Vagina (tissue), 2 donors: ENCODE measurements at regions not wholly inside any gene's neighbourhood (a gene's known extent, or its start where the extent isn't known, plus 50 kb on each side); places are given as distances from the start of the nearest gene placed in this dataset.

ENCODE experiments used
- POLR2A ChIP-seq, 2 donors: fragments of 450-650 bp; IDR thresholded peaks; one replicate each; pipeline ENCODE4 v1.6.1; 2017; ENCODE audit warnings: antibody characterized with exemption in 2 of 2, mild to moderate bottlenecking in 2 of 2, moderate library complexity in 2 of 2
- POLR2AphosphoS5 ChIP-seq, 2 donors: sonication (generic); formaldehyde crosslinking; IDR thresholded peaks; one replicate each; pipeline ENCODE4 v1.9.0; 2017; ENCODE audit warnings: antibody characterized with exemption in 2 of 2, mild to moderate bottlenecking in 2 of 2, low read depth in 1 of 2; ENCODE audit not compliant: insufficient read depth in 1 of 2
- TF ChIP-seq, protein P1 (sequence below), 3 experiments: fragments of 450-650 bp in 2 of 3; fragments of 200-600 bp in 1 of 3; sonication (generic) in 1 of 3; IDR thresholded peaks; one replicate each; pipeline ENCODE4 v1.5.1; 2017 to 2019; ENCODE audit warnings: antibody characterized with exemption in 3 of 3, mild to moderate bottlenecking in 2 of 3, moderate library complexity in 2 of 3

DNA sequence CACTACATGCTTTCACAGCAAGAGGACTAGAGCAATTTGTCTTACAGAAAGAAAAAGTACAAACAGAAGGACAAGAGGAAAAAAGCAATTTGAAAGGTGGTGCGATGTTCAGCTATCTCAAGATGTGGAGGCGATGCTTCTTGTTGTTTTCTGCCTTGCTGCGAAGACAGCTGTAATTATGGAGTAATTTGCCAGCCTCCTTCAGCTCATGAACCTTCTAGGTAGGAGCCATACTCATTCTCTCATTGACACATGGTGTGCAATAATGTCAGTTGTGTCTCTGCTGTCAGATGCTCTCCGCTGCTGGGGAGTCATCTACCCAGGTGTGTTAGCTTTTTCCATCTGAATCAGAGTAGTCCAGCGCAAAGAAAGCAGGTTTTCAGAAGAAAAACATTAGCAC lies 424.5 kb downstream of the NR2F1-AS1 start:
- TF ChIP-seq, protein P1, sequence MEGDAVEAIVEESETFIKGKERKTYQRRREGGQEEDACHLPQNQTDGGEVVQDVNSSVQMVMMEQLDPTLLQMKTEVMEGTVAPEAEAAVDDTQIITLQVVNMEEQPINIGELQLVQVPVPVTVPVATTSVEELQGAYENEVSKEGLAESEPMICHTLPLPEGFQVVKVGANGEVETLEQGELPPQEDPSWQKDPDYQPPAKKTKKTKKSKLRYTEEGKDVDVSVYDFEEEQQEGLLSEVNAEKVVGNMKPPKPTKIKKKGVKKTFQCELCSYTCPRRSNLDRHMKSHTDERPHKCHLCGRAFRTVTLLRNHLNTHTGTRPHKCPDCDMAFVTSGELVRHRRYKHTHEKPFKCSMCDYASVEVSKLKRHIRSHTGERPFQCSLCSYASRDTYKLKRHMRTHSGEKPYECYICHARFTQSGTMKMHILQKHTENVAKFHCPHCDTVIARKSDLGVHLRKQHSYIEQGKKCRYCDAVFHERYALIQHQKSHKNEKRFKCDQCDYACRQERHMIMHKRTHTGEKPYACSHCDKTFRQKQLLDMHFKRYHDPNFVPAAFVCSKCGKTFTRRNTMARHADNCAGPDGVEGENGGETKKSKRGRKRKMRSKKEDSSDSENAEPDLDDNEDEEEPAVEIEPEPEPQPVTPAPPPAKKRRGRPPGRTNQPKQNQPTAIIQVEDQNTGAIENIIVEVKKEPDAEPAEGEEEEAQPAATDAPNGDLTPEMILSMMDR (IDR thresholded peaks at IDR 0.05): no peak
- no peak for TF ChIP-seq POLR2A (IDR thresholded peaks at IDR 0.05)
- TF ChIP-seq POLR2AphosphoS5 (IDR thresholded peaks at IDR 0.05; ENCODE audit: insufficient read depth in 1 of 2, low read depth in 1 of 2): no peak
